ENCODE measurements at regions not wholly inside any gene's neighbourhood (a gene's known extent, or its start where the extent isn't known, plus 50 kb on each side); places are given as distances from the start of the nearest gene placed in this dataset.

- TF ChIP-seq CHD7 (IDR thresholded peaks at IDR 0.05; ENCODE audit: insufficient replicate concordance, low read length): no peak
- no peak for TF ChIP-seq FOSL1 (IDR thresholded peaks at IDR 0.05; ENCODE audit: insufficient read depth, low read depth, low read length)
- TF ChIP-seq NRF1 (IDR thresholded peaks at IDR 0.05; ENCODE audit: low read depth, low read length): no peak
- no peak for TF ChIP-seq NANOG (IDR thresholded peaks at IDR 0.05; ENCODE audit: insufficient read depth, low read depth, low read length, poor library complexity, severe bottlenecking)
- no peak for TF ChIP-seq CEBPB (IDR thresholded peaks at IDR 0.05; ENCODE audit: low read depth, low read length)
- TF ChIP-seq TCF12 (IDR thresholded peaks at IDR 0.05; ENCODE audit: low read depth, low read length): no peak
- no peak for TF ChIP-seq SRF (IDR thresholded peaks at IDR 0.05; ENCODE audit: low read depth, low read length)
- no peak for TF ChIP-seq CTBP2 (IDR thresholded peaks at IDR 0.05; ENCODE audit: borderline replicate concordance, insufficient read depth, insufficient read length, low read length)
- no peak for TF ChIP-seq SIX5 (IDR thresholded peaks at IDR 0.05; ENCODE audit: low read depth, low read length)
- TF ChIP-seq HDAC2 (IDR thresholded peaks at IDR 0.05; ENCODE audit: borderline replicate concordance in 1 of 2, low read depth in 2 of 2, low read length in 2 of 2): no peak
These were observed 129.3 kb upstream of the PLPPR5 start (continued) for GRCh38 chr1:99133756-99134500.
